ENCODE measurements at regions not wholly inside any gene's neighbourhood (a gene's known extent, or its start where the extent isn't known, plus 50 kb on each side); places are given as distances from the start of the nearest gene placed in this dataset.

- TF ChIP-seq, protein P1, sequence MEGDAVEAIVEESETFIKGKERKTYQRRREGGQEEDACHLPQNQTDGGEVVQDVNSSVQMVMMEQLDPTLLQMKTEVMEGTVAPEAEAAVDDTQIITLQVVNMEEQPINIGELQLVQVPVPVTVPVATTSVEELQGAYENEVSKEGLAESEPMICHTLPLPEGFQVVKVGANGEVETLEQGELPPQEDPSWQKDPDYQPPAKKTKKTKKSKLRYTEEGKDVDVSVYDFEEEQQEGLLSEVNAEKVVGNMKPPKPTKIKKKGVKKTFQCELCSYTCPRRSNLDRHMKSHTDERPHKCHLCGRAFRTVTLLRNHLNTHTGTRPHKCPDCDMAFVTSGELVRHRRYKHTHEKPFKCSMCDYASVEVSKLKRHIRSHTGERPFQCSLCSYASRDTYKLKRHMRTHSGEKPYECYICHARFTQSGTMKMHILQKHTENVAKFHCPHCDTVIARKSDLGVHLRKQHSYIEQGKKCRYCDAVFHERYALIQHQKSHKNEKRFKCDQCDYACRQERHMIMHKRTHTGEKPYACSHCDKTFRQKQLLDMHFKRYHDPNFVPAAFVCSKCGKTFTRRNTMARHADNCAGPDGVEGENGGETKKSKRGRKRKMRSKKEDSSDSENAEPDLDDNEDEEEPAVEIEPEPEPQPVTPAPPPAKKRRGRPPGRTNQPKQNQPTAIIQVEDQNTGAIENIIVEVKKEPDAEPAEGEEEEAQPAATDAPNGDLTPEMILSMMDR (IDR thresholded peaks at IDR 0.05; ENCODE audit: low read depth, low read length), result no peak
- no peak for TF ChIP-seq EZH2phosphoT487 (IDR thresholded peaks at IDR 0.05; ENCODE audit: low read depth)
Observed at GRCh38 chr13:90999401-90999800, 348.1 kb upstream of the MIR17HG start.

All from OCI-LY3 (cell line).